ENCODE measurements at regions not wholly inside any gene's neighbourhood (a gene's known extent, or its start where the extent isn't known, plus 50 kb on each side); places are given as distances from the start of the nearest gene placed in this dataset.

DNA sequence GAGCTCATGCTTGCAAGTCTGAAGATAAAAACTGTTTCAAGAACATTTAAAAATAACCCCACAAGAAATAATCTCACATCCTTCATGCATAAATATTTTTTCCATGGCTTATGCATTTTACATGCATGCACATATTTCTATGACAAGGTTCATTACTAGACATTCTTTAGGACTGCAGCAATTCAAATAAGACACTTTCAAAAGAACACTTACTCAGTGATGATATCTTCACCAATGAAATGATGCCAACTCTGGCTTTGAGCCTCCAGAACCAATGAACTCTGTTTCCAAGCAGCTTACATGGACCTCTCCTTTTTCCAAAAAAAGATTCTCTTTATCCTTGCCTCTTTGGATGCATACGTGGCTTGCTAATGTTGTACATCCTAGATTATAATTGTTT lies 279.9 kb downstream of the ADAM29 start:
- TF ChIP-seq, protein P1, sequence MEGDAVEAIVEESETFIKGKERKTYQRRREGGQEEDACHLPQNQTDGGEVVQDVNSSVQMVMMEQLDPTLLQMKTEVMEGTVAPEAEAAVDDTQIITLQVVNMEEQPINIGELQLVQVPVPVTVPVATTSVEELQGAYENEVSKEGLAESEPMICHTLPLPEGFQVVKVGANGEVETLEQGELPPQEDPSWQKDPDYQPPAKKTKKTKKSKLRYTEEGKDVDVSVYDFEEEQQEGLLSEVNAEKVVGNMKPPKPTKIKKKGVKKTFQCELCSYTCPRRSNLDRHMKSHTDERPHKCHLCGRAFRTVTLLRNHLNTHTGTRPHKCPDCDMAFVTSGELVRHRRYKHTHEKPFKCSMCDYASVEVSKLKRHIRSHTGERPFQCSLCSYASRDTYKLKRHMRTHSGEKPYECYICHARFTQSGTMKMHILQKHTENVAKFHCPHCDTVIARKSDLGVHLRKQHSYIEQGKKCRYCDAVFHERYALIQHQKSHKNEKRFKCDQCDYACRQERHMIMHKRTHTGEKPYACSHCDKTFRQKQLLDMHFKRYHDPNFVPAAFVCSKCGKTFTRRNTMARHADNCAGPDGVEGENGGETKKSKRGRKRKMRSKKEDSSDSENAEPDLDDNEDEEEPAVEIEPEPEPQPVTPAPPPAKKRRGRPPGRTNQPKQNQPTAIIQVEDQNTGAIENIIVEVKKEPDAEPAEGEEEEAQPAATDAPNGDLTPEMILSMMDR (IDR thresholded peaks at IDR 0.05) = no peak

DNA sequence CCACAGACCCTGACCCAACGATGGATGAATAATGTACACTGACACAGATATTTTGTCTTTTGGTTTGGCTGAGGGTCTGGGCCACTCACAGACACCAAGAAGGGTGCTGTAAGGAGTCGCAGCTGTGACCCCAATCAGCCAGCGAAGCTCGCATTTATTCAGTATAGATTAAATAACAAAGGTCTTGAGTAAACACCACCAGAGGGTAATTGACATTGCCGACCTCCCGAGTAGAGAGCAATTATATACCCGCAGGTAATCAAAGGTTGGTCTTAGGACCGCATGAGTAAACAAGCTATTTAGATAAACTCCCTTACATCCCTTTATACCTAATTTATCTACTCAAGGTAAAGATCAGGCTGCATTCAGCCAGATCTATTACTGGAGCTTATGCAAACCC lies 297.1 kb downstream of the ADAM29 start:
- TF ChIP-seq, protein P1 (IDR thresholded peaks at IDR 0.05) = no peak

- TF ChIP-seq, protein P1 (IDR thresholded peaks at IDR 0.05) = no peak
Observed at GRCh38 chr4:175215657-175216056, 297.5 kb downstream of the ADAM29 start.

- TF ChIP-seq, protein P1 (IDR thresholded peaks at IDR 0.05) = no peak
Observed at GRCh38 chr4:175229154-175229553, 311.0 kb downstream of the ADAM29 start.

- TF ChIP-seq, protein P1 (IDR thresholded peaks at IDR 0.05) = no peak
Observed at GRCh38 chr4:175234162-175234561, 316.0 kb downstream of the ADAM29 start.

DNA sequence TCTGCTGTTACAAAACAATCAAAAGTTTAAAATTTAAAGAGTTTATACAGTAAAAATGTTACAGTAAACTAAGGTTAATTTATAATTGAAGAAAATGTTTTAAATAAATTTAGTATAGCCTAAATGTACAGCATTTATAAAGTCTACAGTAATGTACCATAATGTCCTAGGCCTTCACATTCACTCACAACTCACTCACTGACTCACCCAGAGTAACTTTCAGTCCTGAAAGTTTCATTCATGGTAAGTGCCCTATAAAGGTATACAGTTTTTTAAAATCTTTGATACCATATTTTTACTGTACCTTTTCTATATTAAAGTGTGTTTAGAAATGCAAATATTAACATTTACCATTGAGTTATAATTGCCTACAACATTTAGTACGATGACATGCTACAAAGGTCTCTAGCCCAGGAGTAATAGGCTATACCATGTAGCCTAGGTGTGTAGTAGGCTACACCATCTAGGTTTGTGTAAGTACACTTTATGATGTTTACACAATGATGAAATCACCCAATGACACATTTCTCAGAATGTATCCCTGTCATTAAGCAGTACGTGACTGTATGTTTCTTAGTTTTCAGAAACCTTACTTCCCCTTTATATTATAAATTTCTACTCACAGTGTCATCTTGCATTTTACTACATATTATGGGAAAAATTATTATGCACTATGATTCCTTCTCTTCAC lies 320.8 kb downstream of the ADAM29 start:
- TF ChIP-seq, protein P1 (IDR thresholded peaks at IDR 0.05) = no peak

DNA sequence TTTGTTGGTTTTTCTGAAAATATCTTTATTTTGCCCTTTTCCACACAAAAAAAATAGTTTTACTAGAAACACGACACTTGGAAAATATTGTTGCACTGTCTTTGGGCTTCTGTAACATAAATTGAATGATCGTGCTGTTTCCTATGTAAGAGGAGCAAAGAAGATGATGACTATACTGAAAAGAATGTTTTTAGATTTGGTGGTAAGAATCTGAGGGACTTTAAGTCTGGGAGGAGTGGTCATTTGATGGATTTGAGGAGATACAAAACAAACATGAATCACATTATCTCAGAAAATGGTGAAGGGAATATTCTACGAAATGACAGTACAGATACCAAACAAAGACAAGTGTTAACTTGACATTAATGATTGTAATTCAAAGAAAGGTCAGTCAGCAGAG lies 328.8 kb downstream of the ADAM29 start:
- TF ChIP-seq, protein P1 (IDR thresholded peaks at IDR 0.05) = no peak

GRCh38 chr4:175252642-175253041 lies 334.5 kb downstream of the ADAM29 start:
- TF ChIP-seq, protein P1 (IDR thresholded peaks at IDR 0.05) = no peak

Data from LNCAP (cell line).